Astrocyte of the spinal cord (primary cell): ENCODE measurements at regions not wholly inside any gene's neighbourhood (a gene's known extent, or its start where the extent isn't known, plus 50 kb on each side); places are given as distances from the start of the nearest gene placed in this dataset.

ENCODE experiments used
- DNase-seq: peaks from one replicate; pipeline ENCODE4 v3.0.0; 2011; ENCODE audit warnings: low read depth, low spot score
- H3K4me3 ChIP-seq: 2 replicates; pipeline ENCODE4 v1.5.1; 2011; ENCODE audit warnings: low read depth, mild to moderate bottlenecking, low read length, moderate library complexity
- in situ Hi-C: cut with HindIII; loops from 2 replicates; pipeline ENCODE4 v1.10.0; 2017; ENCODE audit warnings: low sequenced_read_pairs
- TF ChIP-seq, protein P1 (sequence below): IDR thresholded peaks from 2 replicates; pipeline ENCODE4 v1.5.1; 2012; ENCODE audit warnings: low read depth, mild to moderate bottlenecking, low read length, inconsistent platforms

DNA sequence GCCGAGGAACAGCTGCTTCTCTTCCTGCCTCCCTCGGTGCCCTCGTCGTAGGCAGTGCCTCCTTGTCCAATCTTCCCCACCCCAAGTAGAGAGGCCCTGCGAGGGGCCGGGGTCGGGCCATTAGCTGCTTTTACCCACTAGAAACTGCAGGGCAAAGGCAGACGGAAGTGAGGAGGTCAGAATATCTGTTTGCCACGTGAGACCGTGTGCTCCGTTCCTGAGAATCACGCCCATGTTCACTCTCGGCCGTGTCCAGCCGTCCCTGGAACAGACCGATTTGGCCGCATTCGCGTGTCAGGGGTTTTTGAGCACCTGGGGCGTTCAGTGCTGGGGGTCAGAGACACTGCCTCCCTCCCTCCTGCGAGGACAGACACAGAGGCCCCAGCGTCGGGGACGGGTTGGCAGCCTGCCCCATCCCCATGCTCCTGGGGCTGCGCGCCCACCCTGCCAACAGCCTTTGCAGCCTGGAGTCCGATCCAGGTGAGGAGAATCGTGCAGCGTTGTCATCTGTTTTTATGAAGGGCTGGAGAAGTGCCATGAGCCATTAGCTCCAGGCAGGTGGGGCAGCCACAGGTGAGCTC lies 982.2 kb downstream of the BRD1 start:
- no peak for DNase-seq
- in situ Hi-C loops: no loop called here
- TF ChIP-seq, protein P1, sequence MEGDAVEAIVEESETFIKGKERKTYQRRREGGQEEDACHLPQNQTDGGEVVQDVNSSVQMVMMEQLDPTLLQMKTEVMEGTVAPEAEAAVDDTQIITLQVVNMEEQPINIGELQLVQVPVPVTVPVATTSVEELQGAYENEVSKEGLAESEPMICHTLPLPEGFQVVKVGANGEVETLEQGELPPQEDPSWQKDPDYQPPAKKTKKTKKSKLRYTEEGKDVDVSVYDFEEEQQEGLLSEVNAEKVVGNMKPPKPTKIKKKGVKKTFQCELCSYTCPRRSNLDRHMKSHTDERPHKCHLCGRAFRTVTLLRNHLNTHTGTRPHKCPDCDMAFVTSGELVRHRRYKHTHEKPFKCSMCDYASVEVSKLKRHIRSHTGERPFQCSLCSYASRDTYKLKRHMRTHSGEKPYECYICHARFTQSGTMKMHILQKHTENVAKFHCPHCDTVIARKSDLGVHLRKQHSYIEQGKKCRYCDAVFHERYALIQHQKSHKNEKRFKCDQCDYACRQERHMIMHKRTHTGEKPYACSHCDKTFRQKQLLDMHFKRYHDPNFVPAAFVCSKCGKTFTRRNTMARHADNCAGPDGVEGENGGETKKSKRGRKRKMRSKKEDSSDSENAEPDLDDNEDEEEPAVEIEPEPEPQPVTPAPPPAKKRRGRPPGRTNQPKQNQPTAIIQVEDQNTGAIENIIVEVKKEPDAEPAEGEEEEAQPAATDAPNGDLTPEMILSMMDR: no peak
- no peak overlapping the region for H3K4me3 ChIP-seq

DNA sequence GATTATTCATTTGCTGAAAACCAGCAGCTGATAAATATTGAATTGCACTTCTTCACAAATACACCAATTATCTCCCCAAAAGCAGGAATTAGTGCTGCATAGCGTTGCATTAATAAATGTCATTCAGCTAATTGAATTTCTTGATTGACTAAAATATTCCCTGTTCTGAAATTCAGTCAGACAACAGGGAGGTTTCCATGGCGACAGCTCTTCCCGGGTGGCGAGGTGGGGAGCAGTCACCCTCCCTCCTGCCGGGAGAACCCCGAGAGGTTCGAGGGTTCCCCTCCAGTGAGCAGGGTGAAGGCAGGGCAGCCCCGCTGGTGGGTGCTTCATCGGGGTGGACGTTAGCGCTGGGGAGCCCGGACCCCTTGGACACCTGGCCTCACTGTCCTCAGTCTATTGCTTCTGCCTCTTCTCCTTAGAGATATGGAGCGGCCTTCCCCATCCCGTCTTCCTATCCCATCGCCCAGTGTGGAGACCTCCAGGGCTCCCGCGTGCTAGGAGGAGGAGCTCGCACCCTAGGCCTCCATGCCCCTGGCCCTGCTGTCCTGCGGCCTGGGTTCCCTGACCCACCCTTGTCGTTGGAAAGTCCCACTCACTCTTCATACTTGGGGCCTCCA lies 983.5 kb downstream of the BRD1 start:
- no peak overlapping the region for H3K4me3 ChIP-seq
- in situ Hi-C loops: no loop called here
- TF ChIP-seq, protein P1: no peak
- no peak for DNase-seq

DNA sequence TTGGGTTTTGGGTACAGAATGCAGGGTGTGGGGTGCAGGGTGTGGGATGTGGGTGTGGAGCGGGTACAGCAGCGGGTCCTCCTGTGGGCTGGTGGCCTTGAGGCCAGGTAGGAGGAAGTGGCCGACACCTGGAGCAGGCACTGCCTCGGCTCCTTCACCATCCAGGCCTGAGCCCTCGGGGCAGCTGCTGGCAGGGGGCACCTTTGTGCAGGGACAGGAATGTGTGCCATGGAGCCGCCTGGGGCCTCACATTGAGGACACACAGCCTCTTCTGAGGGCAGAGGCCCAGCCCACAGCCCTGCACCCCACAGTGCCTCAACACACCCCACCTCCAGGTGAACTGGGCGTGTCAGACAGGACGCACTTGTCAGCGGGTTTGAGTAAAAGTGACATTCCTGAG lies 984.0 kb downstream of the BRD1 start:
- no peak for DNase-seq
- no peak overlapping the region for H3K4me3 ChIP-seq
- in situ Hi-C loops: no loop called here
- TF ChIP-seq, protein P1: no peak

DNA sequence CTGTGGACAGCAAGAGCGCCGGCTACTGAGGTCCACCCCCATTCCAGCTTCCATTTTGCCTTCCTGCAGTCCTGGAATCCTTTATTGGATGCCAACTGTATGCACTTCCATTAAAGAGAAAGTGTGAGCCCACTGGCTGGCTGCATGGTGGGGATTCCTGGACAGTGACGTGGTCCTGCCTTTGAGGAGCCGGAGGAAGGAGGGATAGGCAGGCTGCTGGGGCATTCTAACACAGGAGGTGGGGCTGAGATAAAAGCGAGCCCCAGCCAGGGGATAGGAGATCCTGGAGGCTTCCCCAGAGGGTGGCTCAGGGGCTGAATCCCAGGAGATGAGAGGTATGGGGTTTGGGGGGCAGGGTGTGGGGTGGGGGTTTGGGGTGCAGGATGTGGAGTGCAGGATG lies 984.7 kb downstream of the BRD1 start:
- TF ChIP-seq, protein P1: no peak
- DNase-seq: no peak
- H3K4me3 ChIP-seq: no peak overlapping the region
- in situ Hi-C loops: no loop called here

DNA sequence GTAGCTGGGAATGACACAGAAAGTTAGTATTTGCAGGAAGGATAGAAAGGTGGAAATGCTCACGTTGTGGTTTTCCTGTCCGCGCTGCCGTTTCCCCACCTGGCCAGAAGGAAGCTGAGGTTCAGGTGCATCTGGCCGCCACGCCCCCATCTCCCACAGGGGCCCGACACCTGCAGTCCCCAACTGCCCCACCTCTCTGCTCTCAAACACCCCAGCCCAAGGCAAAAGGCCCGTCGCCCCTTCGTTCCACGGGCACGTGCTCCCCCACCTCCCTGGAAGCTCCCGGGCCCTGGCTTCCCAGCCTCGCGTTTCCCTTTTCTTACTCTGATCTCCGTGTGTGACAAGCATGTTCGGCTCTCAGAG lies 985.1 kb downstream of the BRD1 start:
- no peak for DNase-seq
- no peak overlapping the region for H3K4me3 ChIP-seq
- TF ChIP-seq, protein P1: no peak
- in situ Hi-C loops: no loop called here

DNA sequence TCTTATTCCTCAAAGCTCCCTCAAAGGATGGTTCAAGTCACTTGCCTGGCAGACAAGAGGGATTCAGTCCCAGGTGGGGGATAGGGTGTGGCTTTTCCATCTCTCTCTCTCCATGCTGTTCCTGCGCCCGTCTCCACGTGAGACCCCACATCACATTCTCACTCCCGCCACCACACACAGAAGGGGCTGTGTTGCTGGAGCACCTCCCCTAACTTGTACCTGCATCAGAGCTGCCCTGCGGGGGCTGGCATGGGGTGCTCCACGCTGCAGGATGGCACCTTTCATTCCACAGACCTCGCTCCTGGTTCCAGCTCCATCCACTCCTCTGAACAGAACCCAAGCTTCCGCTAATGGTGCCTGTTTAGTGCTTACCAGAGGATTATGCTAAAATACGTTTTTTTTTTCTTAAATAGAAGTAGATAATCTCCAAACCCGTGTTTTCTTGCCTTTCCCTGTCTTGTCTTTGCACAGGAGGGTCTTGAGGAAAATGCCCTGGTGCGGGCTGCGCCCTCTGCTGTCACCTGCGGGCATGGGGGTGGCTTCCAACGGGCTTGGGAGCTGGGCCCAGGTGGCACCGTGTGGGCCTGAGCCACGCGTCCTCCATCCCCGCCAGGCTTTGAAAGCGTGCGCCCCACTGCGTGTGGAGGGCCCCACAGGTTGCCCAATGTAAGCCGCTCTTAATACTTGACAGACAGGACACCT lies 985.6 kb downstream of the BRD1 start:
- in situ Hi-C loops: no loop called here
- TF ChIP-seq, protein P1: no peak
- no peak overlapping the region for H3K4me3 ChIP-seq
- DNase-seq: no peak
